HG03135 (cell line): ENCODE measurements at regions not wholly inside any gene's neighbourhood (a gene's known extent, or its start where the extent isn't known, plus 50 kb on each side); places are given as distances from the start of the nearest gene placed in this dataset.

ENCODE experiments used
- ATAC-seq: cut with Tn5 transposase; IDR thresholded peaks from one replicate; pipeline ENCODE4 v1.9.1; 2021; ENCODE audit warnings: mild to moderate bottlenecking, moderate library complexity; ENCODE audit not compliant: unreplicated experiment

GRCh38 chr13:26456650-26457049, 100.8 kb upstream of the WASF3 start:
- ATAC-seq, result no peak

GRCh38 chr13:26457212-26457611, 100.3 kb upstream of the WASF3 start:
- ATAC-seq, result no peak

DNA sequence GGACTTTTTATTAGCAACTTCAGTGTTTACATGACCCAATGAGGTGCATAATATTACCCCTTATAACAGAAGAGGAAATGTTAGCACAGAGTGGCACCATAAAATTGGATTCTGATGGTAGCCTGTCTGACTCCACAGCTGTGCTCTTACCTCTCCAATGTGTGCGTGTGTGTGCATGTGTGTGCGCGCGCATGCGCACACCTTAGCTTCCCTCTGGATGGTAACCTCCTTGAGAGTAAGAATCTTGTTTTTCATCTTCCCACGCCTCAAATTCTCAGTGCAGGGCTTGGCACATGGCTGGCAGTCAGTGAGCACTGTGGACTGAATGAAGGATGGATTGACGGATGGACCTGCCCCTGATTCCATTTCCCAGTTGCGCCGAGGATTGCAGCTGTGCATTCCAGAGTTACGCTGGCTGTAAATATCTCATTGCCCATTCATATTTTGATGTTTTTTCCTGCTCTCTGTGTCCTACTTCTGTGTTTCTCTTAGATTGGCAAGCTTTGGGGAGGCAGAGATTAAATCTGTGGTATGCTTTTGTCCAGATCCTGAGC, 99.2 kb upstream of the WASF3 start:
- no peak for ATAC-seq

- ATAC-seq, result no peak
Measured at GRCh38 chr13:26459276-26460131, 98.0 kb upstream of the WASF3 start.

GRCh38 chr13:26460648-26461047, 96.8 kb upstream of the WASF3 start:
- no peak for ATAC-seq

GRCh38 chr13:26463296-26463695, 94.2 kb upstream of the WASF3 start:
- no peak for ATAC-seq

GRCh38 chr13:26463848-26464247, 93.6 kb upstream of the WASF3 start:
- no peak for ATAC-seq

DNA sequence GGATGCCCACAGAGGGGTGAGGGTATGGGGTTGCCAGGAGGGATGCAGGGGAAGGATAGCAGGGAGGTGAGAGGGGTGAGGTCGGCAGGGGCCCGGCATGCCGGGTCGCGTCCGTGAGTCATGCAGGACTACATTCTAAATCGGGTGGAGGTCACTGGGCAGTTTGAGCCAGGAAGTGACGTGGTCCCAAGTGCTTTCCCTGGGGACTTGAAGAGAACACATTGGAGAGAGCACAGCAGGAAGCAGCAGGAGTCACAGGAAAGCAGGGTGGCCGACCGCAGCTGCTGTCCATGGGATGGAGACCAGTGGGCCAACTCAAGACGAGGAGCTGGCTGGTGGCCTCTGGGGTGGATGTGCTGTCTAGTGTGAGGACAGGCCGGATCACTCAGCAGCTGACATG, 92.0 kb upstream of the WASF3 start:
- ATAC-seq, result no peak

GRCh38 chr13:26465954-26466353, 91.5 kb upstream of the WASF3 start:
- no peak for ATAC-seq

DNA sequence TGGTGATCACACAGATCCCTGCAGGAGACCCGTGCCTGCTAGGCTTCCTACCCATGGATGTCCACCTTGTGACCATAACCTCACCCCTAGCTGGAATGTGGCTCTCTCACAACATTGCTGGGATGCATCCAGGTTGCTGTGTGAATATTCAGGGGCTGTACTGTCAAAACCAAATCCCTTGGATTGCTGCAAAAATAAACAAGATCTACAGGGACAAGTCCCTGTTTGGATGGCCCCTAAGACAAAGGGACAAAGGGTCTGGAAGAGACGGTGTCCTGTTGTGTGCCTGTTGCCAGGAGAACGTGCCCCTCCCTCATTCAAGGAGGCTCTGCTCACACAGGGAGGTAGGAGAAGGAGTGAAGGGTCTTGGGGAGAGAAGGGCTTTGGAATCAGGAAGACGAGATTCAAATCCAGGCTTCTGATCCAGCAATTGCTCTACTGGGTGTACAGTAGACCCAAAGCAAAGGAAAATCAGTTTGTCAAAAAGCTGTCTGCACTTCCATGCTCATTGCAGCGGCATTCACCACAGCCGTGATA, 89.2 kb upstream of the WASF3 start:
- no peak for ATAC-seq

GRCh38 chr13:26469602-26470001, 87.9 kb upstream of the WASF3 start:
- no peak for ATAC-seq

- ATAC-seq, result no peak
Measured at GRCh38 chr13:26471807-26472206, 85.7 kb upstream of the WASF3 start.

- ATAC-seq, result no peak
Measured at GRCh38 chr13:26473571-26474230, 83.8 kb upstream of the WASF3 start.

DNA sequence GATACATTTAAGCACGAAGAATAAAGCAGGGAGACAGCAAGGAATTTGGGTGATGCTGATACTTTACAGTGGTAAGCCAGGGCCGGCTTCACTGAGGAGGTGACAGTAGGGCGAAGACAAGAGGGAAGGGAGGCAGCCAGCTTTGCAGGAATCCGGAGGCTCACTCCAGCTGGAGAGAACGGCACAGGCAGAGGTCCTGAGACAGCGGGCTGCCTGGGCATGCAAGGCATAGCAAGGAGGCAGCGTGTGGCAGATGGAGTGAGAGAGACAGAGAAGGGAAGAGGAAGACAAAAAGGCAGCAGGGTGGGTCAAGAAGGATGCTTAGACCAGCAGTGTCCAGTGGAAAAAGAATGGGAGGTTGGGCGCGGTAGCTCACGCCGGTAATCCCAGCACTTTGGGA, 83.2 kb upstream of the WASF3 start:
- ATAC-seq, result no peak

DNA sequence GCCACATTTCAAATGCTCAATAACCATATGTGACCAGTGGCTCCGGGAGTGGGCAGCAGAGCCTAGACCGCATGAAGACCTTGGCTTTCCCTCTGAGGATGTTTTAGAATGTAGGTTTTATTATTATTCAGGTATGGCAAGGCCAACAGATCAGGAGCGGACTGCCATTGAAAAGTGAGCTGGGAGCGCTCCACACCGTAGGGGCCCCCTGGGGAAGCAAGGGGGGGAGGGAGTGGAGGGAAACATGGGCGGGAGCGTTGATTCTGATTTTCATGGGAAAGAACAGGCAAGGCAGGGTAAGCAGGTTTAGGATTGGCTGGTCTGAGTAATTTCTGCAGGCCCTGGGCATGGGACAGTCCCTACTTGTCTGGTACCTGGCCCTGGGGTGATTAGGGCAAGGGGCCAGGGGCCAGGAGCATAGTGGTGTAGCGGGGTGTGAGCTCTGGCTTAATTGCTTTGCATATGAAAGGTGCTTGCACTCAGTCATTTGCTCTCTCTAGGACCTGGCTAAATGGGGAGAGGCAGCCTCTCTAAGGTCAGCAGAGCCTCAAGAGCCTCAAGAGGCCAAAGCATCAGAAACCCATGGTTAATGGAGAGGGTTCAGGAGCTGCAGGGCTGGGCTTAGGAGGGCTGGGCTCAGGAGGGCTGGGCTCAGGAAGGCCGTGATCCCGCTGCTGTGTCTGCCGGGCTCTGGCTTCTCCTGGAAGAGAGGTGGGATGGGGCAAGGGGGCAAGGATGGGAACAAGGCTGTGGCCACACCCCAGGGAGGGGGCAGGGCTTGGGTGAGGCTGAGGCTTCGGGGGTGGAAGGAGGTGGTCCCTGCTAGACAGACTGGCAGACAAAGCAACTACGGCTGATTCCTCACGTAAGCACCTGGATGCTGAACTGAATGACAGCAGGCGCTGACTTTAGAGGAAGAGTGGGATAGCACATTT, 82.0 kb upstream of the WASF3 start:
- no peak for ATAC-seq

DNA sequence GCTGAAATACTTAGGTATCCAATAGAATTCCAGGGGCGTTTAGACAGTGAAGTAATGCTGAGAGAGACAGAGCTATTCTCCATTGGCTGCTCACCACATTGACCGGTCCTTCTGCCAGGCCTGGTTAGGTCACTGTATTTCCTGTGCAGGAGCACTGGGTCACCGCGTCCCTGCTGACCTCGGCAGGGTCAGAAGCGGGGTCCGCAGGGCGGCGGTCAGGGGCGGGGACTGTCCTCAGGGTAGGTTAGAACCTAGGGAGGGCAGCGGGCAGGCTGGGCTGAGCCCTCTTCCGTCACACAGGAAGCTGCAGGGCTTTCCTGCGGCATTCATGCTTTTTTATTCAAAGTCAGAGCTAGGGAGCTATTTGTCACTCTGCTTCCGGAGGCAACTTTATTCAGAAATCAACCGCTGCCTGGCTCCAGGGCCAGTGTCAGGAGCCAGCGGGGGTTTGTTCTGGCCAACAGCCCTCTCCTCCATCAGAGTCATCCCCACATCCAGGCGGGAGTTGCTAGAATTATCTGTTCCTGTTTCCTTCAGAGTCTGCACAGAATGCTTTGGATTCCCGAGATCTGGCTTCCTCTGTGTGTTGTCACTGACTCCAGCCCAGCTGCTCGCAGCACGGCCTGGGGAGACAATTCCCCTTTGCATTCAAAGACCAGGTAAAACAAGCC, 81.2 kb upstream of the WASF3 start:
- ATAC-seq, result no peak

- no peak for ATAC-seq
Measured at GRCh38 chr13:26476782-26477142, 80.7 kb upstream of the WASF3 start.

DNA sequence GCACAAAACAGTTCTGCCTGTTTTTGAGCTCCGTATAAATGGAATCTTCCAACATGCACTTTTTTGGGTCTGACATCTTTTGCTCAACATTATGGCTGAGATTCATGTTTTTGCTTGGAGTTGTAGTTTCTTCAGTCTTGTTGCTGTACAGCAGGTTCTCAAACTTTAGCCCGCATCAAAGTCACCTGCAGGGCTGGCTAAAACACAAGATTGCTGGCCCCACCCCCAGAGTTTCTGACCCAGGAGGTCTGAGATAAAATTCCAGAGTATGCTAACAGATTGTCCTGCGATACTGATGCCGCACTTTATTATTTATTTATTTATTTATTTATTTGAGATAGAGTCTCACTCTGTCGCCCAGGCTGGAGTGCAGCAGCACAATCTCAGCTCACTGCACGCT, 79.8 kb upstream of the WASF3 start:
- no peak for ATAC-seq

- ATAC-seq, result no peak
Measured at GRCh38 chr13:26480246-26480855, 77.1 kb upstream of the WASF3 start.
